HPDE6-E6E7 (cell line): ENCODE measurements at regions not wholly inside any gene's neighbourhood (a gene's known extent, or its start where the extent isn't known, plus 50 kb on each side); places are given as distances from the start of the nearest gene placed in this dataset.
"Not testable (repeated sequence)": the region's sequence is repeated elsewhere in the genome, so short reads cannot be mapped to it uniquely, and the experiment has no call there.

Source experiments
- DNase-seq: peaks from one replicate; pipeline ENCODE4 v3.0.0; 2011; ENCODE audit warnings: missing footprints; ENCODE audit errors: extremely low spot score

- DNase-seq = peak; percentile 19
Measured at GRCh38 chr4:12360391-12360790, 931.7 kb upstream of the HS3ST1 start.

- DNase-seq = no peak
Measured at GRCh38 chr4:12359420-12359819, 930.7 kb upstream of the HS3ST1 start.

- DNase-seq = not testable (repeated sequence)
Measured at GRCh38 chr4:12333083-12333482, 904.4 kb upstream of the HS3ST1 start.

GRCh38 chr4:12324965-12325364, 896.3 kb upstream of the HS3ST1 start:
- no peak for DNase-seq

- DNase-seq = no peak
Measured at GRCh38 chr4:12319765-12320164, 891.1 kb upstream of the HS3ST1 start.

GRCh38 chr4:12304905-12305304, 876.2 kb upstream of the HS3ST1 start:
- DNase-seq = no peak

- DNase-seq = no peak
Measured at GRCh38 chr4:12296366-12296765, 867.7 kb upstream of the HS3ST1 start.

- DNase-seq = no peak
Measured at GRCh38 chr4:12293906-12294525, 865.3 kb upstream of the HS3ST1 start.

GRCh38 chr4:12286351-12286750, 857.7 kb upstream of the HS3ST1 start:
- DNase-seq = no peak

GRCh38 chr4:12270546-12270945, 841.9 kb upstream of the HS3ST1 start:
- no peak for DNase-seq

- DNase-seq = no peak
Measured at GRCh38 chr4:12265554-12265953, 836.9 kb upstream of the HS3ST1 start.

GRCh38 chr4:12260453-12260852, 831.8 kb upstream of the HS3ST1 start:
- DNase-seq = no peak

GRCh38 chr4:12244973-12245372, 816.3 kb upstream of the HS3ST1 start:
- DNase-seq = no peak

GRCh38 chr4:12242354-12242753, 813.7 kb upstream of the HS3ST1 start:
- no peak for DNase-seq

GRCh38 chr4:12239897-12240636, 811.4 kb upstream of the HS3ST1 start:
- no peak for DNase-seq

GRCh38 chr4:12231098-12231497, 802.4 kb upstream of the HS3ST1 start:
- no peak for DNase-seq

GRCh38 chr4:12221031-12221430, 792.3 kb upstream of the HS3ST1 start:
- no peak for DNase-seq

- no peak for DNase-seq
Measured at GRCh38 chr4:12211636-12212035, 782.9 kb upstream of the HS3ST1 start.

GRCh38 chr4:12207396-12207795, 778.7 kb upstream of the HS3ST1 start:
- DNase-seq = no peak

GRCh38 chr4:12206091-12206490, 777.4 kb upstream of the HS3ST1 start:
- DNase-seq = no peak

- no peak for DNase-seq
Measured at GRCh38 chr4:12203945-12204344, 775.3 kb upstream of the HS3ST1 start.

- no peak for DNase-seq
Measured at GRCh38 chr4:12200226-12200625, 771.5 kb upstream of the HS3ST1 start.

- no peak for DNase-seq
Measured at GRCh38 chr4:12186526-12186925, 757.8 kb upstream of the HS3ST1 start.
